Activated CD4-positive, alpha-beta T cell treated with anti-CD3 and anti-CD28 coated beads, Interleukin-2, amount 10 ng/mL, durations not matched to agents 24 days and 14 days (primary cell): ENCODE measurements at regions not wholly inside any gene's neighbourhood (a gene's known extent, or its start where the extent isn't known, plus 50 kb on each side); places are given as distances from the start of the nearest gene placed in this dataset.
"Not testable (repeated sequence)": the region's sequence is repeated elsewhere in the genome, so short reads cannot be mapped to it uniquely, and the experiment has no call there.

Experiments
- DNase-seq: peaks from one replicate; pipeline ENCODE4 v3.0.0; 2022
- H3K27ac Mint-ChIP-seq: one replicate; pipeline ENCODE4 v1.8.0; 2022; ENCODE audit warnings: mild to moderate bottlenecking, mixed read lengths
- H3K27me3 Mint-ChIP-seq: one replicate; pipeline ENCODE4 v1.8.0; 2022; ENCODE audit warnings: mixed read lengths
- H3K36me3 Mint-ChIP-seq: one replicate; pipeline ENCODE4 v1.8.0; 2022; ENCODE audit warnings: low read depth, mild to moderate bottlenecking, mixed read lengths
- H3K4me1 Mint-ChIP-seq: one replicate; pipeline ENCODE4 v1.8.0; 2021; ENCODE audit warnings: mixed read lengths
- H3K4me3 Mint-ChIP-seq: one replicate; pipeline ENCODE4 v1.8.0; 2022; ENCODE audit warnings: mild to moderate bottlenecking, moderate library complexity, mixed read lengths
- H3K9me3 Mint-ChIP-seq: one replicate; pipeline ENCODE4 v1.8.0; 2021; ENCODE audit warnings: mixed read lengths
- intact Hi-C: fragments of 100-400 bp; cut with micrococcal nuclease; formaldehyde crosslinking; loops from one replicate; pipeline ENCODE4 v1.15.1; 2023

DNA sequence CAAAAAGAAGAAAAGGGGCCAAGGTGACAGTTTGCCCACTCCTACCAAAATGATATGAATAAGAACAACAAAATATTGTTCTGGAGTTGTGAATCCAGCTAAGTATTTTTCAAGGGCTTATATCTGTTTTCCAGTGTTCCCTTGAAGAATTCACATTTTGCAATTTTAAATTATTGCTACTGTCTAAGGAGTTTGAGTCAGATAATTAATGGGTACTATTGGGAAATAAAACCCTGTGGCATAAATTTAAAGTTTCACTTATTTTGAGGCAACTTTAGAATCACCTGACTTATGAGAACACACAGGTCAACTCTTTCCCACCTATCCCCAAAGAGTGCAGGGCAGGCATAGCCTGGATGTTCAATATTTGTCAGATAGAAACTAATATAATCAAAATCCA is 188.0 kb upstream of the GHR start:
- Mint-ChIP-seq H3K27me3 (no peaks in the 10 kb centered on the region), H3K36me3 (no peaks in the 10 kb centered on the region), H3K4me1 (no peaks in the 10 kb centered on the region), H3K27ac (no peak overlapping the region), H3K9me3 (no peaks in the 10 kb centered on the region), H3K4me3 (no peak overlapping the region)
- intact Hi-C loops = no loop called here
- DNase-seq = no peak

DNA sequence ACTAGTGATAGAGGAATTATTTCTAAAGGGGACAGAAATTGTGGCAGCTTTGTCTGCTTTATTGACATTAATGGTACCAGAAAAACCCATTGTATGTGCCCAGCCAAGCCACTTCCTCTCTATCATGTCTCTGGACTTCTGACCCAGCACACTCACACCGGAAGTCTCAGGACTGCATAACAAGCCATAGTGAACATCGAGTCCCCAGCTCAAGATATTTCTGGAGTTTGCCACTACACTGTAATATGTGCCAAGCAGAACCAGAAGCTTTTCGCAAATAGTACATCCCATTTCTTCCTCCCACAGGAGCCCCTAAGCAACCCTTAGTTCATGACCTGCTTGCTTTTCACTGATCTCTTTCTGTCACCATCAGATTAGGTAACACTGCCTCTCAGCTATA is 187.4 kb upstream of the GHR start:
- Mint-ChIP-seq H3K36me3 (no peaks in the 10 kb centered on the region), H3K4me3 (no peak overlapping the region), H3K9me3 (no peaks in the 10 kb centered on the region), H3K27me3 (no peaks in the 10 kb centered on the region), H3K27ac (no peak overlapping the region), H3K4me1 (no peaks in the 10 kb centered on the region)
- DNase-seq = no peak
- intact Hi-C loops = no loop called here

- Mint-ChIP-seq H3K4me1 (no peaks in the 10 kb centered on the region), H3K27me3 (peaks cover 2% of the 10 kb centered on the region), H3K4me3 (no peak overlapping the region), H3K9me3 (no peaks in the 10 kb centered on the region), H3K36me3 (no peaks in the 10 kb centered on the region), H3K27ac (no peak overlapping the region)
- intact Hi-C loops = no loop called here
- DNase-seq = no peak
These were observed 181.6 kb upstream of the GHR start for GRCh38 chr5:42241636-42242035.

DNA sequence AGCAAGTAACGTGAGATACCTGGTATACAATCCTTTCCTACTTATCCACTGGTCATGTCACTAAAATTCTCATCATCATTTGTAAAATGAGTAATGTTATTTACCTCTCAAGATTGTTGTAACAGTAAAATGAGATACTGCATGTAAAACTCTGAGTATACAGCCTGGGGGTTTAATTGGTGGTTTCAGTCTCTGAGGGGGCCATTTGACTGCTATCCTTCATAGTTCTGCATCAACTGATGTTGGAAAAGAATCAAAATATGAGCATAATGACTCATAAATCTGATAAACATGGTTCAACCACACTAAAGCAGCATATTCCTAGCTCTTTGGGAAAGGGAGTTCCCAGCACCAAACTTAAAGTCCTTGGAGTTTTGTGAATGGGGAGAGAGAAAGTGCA is 181.0 kb upstream of the GHR start:
- Mint-ChIP-seq H3K4me1 (no peaks in the 10 kb centered on the region), H3K4me3 (no peak overlapping the region), H3K9me3 (no peaks in the 10 kb centered on the region), H3K27me3 (peaks cover 2% of the 10 kb centered on the region), H3K27ac (no peak overlapping the region), H3K36me3 (no peaks in the 10 kb centered on the region)
- intact Hi-C loops = no loop called here
- no peak for DNase-seq

GRCh38 chr5:42242881-42243485 is 180.3 kb upstream of the GHR start:
- no peak overlapping the region for H3K4me3 Mint-ChIP-seq
- no peak overlapping the region for H3K27ac Mint-ChIP-seq
- no peaks in the 10 kb centered on the region for H3K36me3 Mint-ChIP-seq
- intact Hi-C loops = no loop called here
- H3K9me3 Mint-ChIP-seq = no peaks in the 10 kb centered on the region
- no peaks in the 10 kb centered on the region for H3K4me1 Mint-ChIP-seq
- peaks cover 2% of the 10 kb centered on the region for H3K27me3 Mint-ChIP-seq
- no peak for DNase-seq

DNA sequence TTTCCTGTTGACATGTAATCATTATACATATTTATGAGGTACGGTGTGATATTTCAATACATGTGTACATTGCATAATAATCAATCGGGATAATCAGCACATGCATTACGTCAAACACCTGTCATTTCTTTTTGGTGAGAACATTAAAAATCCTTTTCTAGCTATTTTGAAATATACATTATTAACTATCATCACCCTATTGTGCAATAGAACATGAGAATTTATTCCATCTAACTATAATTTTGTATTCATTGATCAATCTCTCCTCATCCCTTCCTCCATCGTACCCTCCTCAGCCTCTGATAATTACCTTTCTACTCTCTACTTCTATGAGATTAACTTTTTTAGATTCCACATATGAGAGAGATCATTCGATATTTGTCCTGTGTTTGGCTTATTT is 170.9 kb upstream of the GHR start:
- no peak for DNase-seq
- Mint-ChIP-seq H3K27ac (no peak overlapping the region), H3K4me3 (no peak overlapping the region), H3K36me3 (no peaks in the 10 kb centered on the region), H3K27me3 (no peaks in the 10 kb centered on the region), H3K4me1 (no peaks in the 10 kb centered on the region), H3K9me3 (no peaks in the 10 kb centered on the region)
- intact Hi-C loops = no loop called here

DNA sequence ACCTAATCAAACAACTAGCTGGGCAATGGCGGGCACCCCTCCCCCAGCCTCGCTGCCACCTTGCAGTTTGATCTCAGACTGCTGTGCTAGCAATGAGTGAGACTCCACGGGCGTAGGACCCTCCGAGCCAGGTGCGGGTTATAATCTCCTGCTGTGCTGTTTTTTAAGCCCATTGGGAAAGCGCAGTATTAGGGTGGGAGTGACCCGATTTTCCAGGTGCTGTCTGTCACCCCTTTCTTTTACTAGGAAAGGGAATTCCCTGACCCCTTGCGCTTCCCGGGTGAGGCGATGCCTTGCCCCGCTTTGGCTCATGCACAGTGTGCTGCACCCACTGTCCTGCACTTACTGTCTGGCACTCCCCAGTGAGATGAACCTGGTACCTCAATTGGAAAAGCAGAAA is 163.3 kb upstream of the GHR start:
- H3K4me3 Mint-ChIP-seq, H3K27me3 Mint-ChIP-seq, H3K27ac Mint-ChIP-seq, H3K36me3 Mint-ChIP-seq, H3K9me3 Mint-ChIP-seq, H3K4me1 Mint-ChIP-seq, intact Hi-C loops, DNase-seq: not testable (repeated sequence)

DNA sequence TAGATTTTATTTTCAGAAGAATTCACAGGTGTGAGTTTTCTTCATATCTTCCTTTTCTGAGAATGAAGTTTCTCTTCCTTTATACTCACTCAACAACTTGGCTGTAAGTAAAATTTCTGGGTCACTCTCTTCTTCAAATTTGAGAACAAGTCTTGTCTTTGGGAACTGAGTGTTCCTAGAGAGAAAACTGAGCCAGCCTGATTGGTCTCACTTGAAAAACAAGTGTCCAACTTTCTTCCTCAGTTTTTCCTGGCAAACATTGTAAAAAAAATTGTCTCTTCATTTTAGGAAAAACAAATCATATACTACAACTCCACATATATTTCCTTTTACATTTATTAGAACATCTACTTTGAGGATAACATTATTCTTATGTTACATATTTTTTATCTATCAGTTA is 156.1 kb upstream of the GHR start:
- Mint-ChIP-seq H3K36me3 (no peaks in the 10 kb centered on the region), H3K27me3 (no peaks in the 10 kb centered on the region), H3K4me3 (no peak overlapping the region), H3K4me1 (no peaks in the 10 kb centered on the region), H3K9me3 (no peaks in the 10 kb centered on the region), H3K27ac (no peak overlapping the region)
- no peak for DNase-seq
- intact Hi-C loops = no loop called here

- not testable (repeated sequence) for H3K9me3 Mint-ChIP-seq
These were observed 155.1 kb upstream of the GHR start for GRCh38 chr5:42268170-42268569.

DNA sequence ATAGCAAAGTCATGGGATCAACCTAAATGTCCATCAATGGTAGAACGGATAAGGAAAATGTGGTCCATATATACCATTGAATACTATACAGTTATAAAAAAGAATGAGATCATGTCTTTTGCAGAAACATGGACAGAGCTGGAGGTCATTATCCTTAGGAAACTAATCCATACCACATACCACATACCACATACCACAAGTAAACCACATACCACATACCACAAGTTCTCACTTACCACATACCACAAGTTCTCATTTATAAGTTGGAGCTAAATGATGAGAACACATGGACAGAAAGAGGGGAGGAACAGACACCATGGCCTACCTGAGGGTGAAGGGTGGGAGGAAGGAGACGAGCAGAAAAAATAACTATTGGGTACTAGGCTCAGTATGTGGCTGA is 154.6 kb upstream of the GHR start:
- Mint-ChIP-seq H3K4me3 (no peak overlapping the region), H3K27me3 (no peaks in the 10 kb centered on the region), H3K27ac (no peak overlapping the region), H3K36me3 (no peaks in the 10 kb centered on the region), H3K9me3 (no peaks in the 10 kb centered on the region), H3K4me1 (no peaks in the 10 kb centered on the region)
- intact Hi-C loops = no loop called here
- DNase-seq = no peak

More at GRCh38 chr5:42268170-42268569, 155.1 kb upstream of the GHR start:
- H3K36me3 Mint-ChIP-seq, DNase-seq, H3K4me3 Mint-ChIP-seq, intact Hi-C loops, H3K27ac Mint-ChIP-seq, H3K27me3 Mint-ChIP-seq, H3K4me1 Mint-ChIP-seq: not testable (repeated sequence)

- Mint-ChIP-seq H3K27ac (no peak overlapping the region), H3K9me3 (no peaks in the 10 kb centered on the region), H3K36me3 (no peaks in the 10 kb centered on the region), H3K4me1 (no peaks in the 10 kb centered on the region), H3K27me3 (no peaks in the 10 kb centered on the region), H3K4me3 (no peak overlapping the region)
- intact Hi-C loops = no loop called here
- DNase-seq = no peak
These were observed 152.5 kb upstream of the GHR start for GRCh38 chr5:42270771-42271170.

- Mint-ChIP-seq H3K9me3 (no peaks in the 10 kb centered on the region), H3K4me3 (no peak overlapping the region), H3K36me3 (no peaks in the 10 kb centered on the region), H3K4me1 (no peaks in the 10 kb centered on the region), H3K27ac (no peak overlapping the region), H3K27me3 (no peaks in the 10 kb centered on the region)
- intact Hi-C loops = no loop called here
- DNase-seq = no peak
These were observed 148.3 kb upstream of the GHR start for GRCh38 chr5:42274913-42275312.

GRCh38 chr5:42277293-42277692 is 145.9 kb upstream of the GHR start:
- H3K4me1 Mint-ChIP-seq = no peaks in the 10 kb centered on the region
- intact Hi-C loops = no loop called here
- H3K27me3 Mint-ChIP-seq = no peaks in the 10 kb centered on the region
- no peaks in the 10 kb centered on the region for H3K9me3 Mint-ChIP-seq
- no peaks in the 10 kb centered on the region for H3K36me3 Mint-ChIP-seq
- H3K27ac Mint-ChIP-seq = no peak overlapping the region
- H3K4me3 Mint-ChIP-seq = no peak overlapping the region
- DNase-seq = no peak

DNA sequence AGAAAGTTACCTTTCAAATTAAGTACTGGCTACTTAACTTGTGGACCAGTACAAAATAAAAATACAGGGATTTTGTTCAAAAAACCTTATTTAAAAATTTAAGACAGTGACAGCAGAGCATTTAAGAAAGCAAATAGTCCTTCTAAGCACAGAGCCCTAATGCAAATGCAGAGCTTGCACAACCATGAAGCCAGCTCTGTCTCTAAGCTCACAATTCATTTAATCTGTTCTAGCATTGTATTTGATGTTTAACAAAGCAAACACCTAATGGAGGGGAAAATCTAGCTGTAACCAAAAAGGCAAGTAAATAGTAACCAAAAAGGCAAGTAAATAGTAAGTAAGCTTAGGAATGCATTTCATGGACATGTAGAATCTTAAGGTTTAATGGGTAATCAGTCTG is 138.7 kb upstream of the GHR start:
- no peaks in the 10 kb centered on the region for H3K27me3 Mint-ChIP-seq
- no peaks in the 10 kb centered on the region for H3K36me3 Mint-ChIP-seq
- H3K9me3 Mint-ChIP-seq = no peaks in the 10 kb centered on the region
- no peaks in the 10 kb centered on the region for H3K4me1 Mint-ChIP-seq
- intact Hi-C loops = no loop called here
- H3K4me3 Mint-ChIP-seq = no peak overlapping the region
- no peak for DNase-seq
- no peak overlapping the region for H3K27ac Mint-ChIP-seq

GRCh38 chr5:42285230-42285629 is 138.0 kb upstream of the GHR start:
- DNase-seq = no peak
- Mint-ChIP-seq H3K9me3 (no peaks in the 10 kb centered on the region), H3K4me3 (no peak overlapping the region), H3K27ac (no peak overlapping the region), H3K27me3 (no peaks in the 10 kb centered on the region), H3K4me1 (no peaks in the 10 kb centered on the region), H3K36me3 (no peaks in the 10 kb centered on the region)
- intact Hi-C loops = no loop called here
